A673 (cell line): ENCODE measurements at regions not wholly inside any gene's neighbourhood (a gene's known extent, or its start where the extent isn't known, plus 50 kb on each side); places are given as distances from the start of the nearest gene placed in this dataset.
A peak's percentile ranks its signal among the peaks of the same experiment; 100 is the strongest.

ENCODE experiments used
- BruUV-seq: library from RNA; stranded (reverse); fragments of 400-500 nt; replicated peaks from 2 replicates; lab custom pipeline; 2021; lab: Mats Ljungman, UMichigan
- CTCF ChIA-PET: fragments of 300-600 bp; sonication (Branson Sonifier 250); formaldehyde crosslinking; loops from one replicate; lab custom pipeline; 2022; ENCODE audit warnings: antibody characterized with exemption; lab: Charles Lee
- POLR2A ChIA-PET: fragments of 300-600 bp; sonication (Branson Sonifier 250); formaldehyde crosslinking; loops from one replicate; lab custom pipeline; 2022; ENCODE audit warnings: antibody characterized with exemption; ENCODE audit not compliant: low non-redundant PET; lab: Charles Lee
- DNase-seq: peaks from one replicate; pipeline ENCODE4 v3.0.0-alpha.2; 2015; ENCODE audit warnings: low spot score
- H3K27ac ChIP-seq: fragments of 200-600 bp; sonication (generic); 2 replicates; pipeline ENCODE4 v1.5.1; 2016; ENCODE audit warnings: mixed run types, low read depth, mild to moderate bottlenecking, mixed read lengths, antibody characterized with exemption, low read length; ENCODE audit not compliant: poor library complexity, severe bottlenecking
- H3K27me3 ChIP-seq: fragments of 200-600 bp; sonication (generic); replicated peaks from 2 replicates; pipeline ENCODE4 v1.6.1; 2017; ENCODE audit warnings: mixed run types, low read depth, mild to moderate bottlenecking, mixed read lengths, antibody characterized with exemption, low read length; ENCODE audit not compliant: insufficient read depth, poor library complexity
- H3K36me3 ChIP-seq: fragments of 200-600 bp; sonication (generic); 2 replicates; pipeline ENCODE4 v1.6.1; 2016; ENCODE audit warnings: mixed run types, mild to moderate bottlenecking, mixed read lengths, antibody characterized with exemption, low read length; ENCODE audit not compliant: insufficient read depth, poor library complexity, severe bottlenecking
- H3K4me1 ChIP-seq: fragments of 200-600 bp; sonication (generic); 2 replicates; pipeline ENCODE4 v1.6.1; 2017; ENCODE audit warnings: mixed run types, mild to moderate bottlenecking, mixed read lengths, antibody characterized with exemption, low read length; ENCODE audit not compliant: insufficient read depth, poor library complexity, severe bottlenecking
- H3K4me3 ChIP-seq: fragments of 200-600 bp; sonication (generic); 2 replicates; pipeline ENCODE4 v1.5.1; 2016; ENCODE audit warnings: low read depth, mixed run types, mild to moderate bottlenecking, mixed read lengths, low read length; ENCODE audit not compliant: poor library complexity, severe bottlenecking
- H3K9me3 ChIP-seq: fragments of 200-600 bp; sonication (generic); 2 replicates; pipeline ENCODE4 v1.6.1; 2016; ENCODE audit warnings: mixed run types, low read depth, mild to moderate bottlenecking, mixed read lengths, antibody characterized with exemption, low read length; ENCODE audit not compliant: poor library complexity, severe bottlenecking
- EZH2 ChIP-seq: fragments of 200-600 bp; sonication (generic); IDR thresholded peaks from 2 replicates; pipeline ENCODE4 v1.6.1; 2017; ENCODE audit warnings: borderline replicate concordance, low read depth, mild to moderate bottlenecking, mixed read lengths, antibody characterized with exemption, low read length; ENCODE audit not compliant: poor library complexity, severe bottlenecking
- intact Hi-C: fragments of 100-400 bp; cut with micrococcal nuclease; formaldehyde crosslinking; loops from one replicate; pipeline ENCODE4 v1.10.0; 2022; ENCODE audit not compliant: unreplicated experiment
- TF ChIP-seq, protein P1 (sequence below): fragments of 300-800, 200-600 bp; sonication (generic); conservative IDR thresholded peaks from 2 replicates; pipeline ENCODE4 v1.5.1; 2017; ENCODE audit warnings: low read depth, mild to moderate bottlenecking, antibody characterized with exemption, low read length, moderate library complexity, mixed read lengths

DNA sequence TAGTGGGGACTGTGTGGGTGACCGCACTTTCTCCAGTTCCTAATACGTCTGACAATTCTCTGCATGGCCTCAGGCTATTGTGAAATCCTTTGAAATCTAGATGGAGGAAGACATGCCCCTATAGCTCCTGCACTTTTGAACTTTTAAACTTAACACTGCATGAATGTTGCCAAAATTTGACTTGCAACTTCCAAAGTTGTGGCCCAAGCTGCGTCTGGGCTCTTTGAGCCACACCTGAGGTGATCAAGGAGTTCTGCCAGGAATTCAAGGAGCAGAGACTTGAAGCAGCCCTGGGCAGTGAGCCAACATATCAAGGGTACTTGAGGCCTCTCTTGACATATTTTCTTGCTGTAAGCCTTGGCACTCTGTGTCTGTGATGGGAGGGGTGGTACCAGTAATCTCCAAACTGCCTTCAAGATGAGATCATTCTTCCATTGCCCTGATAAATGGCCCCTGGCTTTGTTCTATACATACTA lies 1336.1 kb upstream of the CDH9 start:
- Histone ChIP-seq H3K36me3 (no peaks in the 10 kb centered on the region), H3K4me1 (no peaks in the 10 kb centered on the region), H3K27me3 (no peaks in the 10 kb centered on the region), H3K9me3 (no peaks in the 10 kb centered on the region), H3K4me3 (no peak overlapping the region), H3K27ac (no peak overlapping the region)
- no TSS peak for BruUV-seq
- ChIA-PET CTCF (no interaction called here), POLR2A (no interaction called here)
- intact Hi-C loops, result no loop called here
- TF ChIP-seq, protein P1, sequence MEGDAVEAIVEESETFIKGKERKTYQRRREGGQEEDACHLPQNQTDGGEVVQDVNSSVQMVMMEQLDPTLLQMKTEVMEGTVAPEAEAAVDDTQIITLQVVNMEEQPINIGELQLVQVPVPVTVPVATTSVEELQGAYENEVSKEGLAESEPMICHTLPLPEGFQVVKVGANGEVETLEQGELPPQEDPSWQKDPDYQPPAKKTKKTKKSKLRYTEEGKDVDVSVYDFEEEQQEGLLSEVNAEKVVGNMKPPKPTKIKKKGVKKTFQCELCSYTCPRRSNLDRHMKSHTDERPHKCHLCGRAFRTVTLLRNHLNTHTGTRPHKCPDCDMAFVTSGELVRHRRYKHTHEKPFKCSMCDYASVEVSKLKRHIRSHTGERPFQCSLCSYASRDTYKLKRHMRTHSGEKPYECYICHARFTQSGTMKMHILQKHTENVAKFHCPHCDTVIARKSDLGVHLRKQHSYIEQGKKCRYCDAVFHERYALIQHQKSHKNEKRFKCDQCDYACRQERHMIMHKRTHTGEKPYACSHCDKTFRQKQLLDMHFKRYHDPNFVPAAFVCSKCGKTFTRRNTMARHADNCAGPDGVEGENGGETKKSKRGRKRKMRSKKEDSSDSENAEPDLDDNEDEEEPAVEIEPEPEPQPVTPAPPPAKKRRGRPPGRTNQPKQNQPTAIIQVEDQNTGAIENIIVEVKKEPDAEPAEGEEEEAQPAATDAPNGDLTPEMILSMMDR, result no peak
- no peak for TF ChIP-seq EZH2
- DNase-seq, result peak; percentile 3

DNA sequence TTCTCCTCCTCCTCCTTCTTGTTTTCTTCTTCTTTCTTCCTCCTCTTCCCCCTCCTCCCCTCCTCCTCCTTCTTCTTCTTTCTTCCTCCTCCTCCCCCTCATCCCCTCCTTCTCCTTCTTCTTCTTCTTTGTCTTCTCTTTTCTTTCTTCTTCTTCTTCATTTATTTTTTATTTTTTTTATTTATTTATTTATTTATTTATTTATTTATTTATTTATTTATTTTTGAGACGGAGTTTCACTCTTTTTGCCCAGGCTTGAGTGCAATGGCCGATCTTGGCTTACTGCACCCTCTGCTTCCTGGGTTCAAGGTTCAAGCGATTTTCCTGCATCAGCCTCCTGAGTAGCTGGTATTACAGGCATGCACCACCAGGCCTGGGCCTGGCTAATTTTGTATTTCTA lies 1332.5 kb upstream of the CDH9 start:
- POLR2A ChIA-PET, result no interaction called here
- Histone ChIP-seq H3K36me3 (no peaks in the 10 kb centered on the region), H3K4me1 (no peaks in the 10 kb centered on the region), H3K9me3 (no peaks in the 10 kb centered on the region), H3K27me3 (no peaks in the 10 kb centered on the region), H3K27ac (no peak overlapping the region), H3K4me3 (no peak overlapping the region)
- intact Hi-C loops, result no loop called here
- CTCF ChIA-PET, result no interaction called here
- no peak for DNase-seq
- BruUV-seq, result no TSS peak
- TF ChIP-seq, protein P1, result no peak

DNA sequence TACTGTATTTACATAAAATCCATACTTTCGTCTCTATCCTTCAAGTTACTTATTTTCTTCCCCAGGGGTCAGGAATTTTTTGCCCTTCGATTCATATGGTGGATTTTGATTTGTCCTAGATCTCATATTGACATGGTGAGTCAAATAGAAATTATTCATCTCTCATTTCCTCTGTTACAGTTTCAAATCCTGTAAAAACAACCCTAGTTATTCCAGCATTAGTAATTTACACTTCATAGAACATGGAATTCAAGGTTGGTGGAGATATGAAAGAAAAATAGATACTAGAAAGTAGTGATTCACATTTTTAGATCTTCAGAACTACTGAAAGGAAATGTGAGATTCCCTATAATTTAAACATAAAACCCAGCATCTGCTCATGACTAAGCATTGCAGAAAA lies 1331.0 kb upstream of the CDH9 start:
- H3K4me3 ChIP-seq, result no peak overlapping the region
- TF ChIP-seq, protein P1, result no peak
- H3K36me3 ChIP-seq, result no peaks in the 10 kb centered on the region
- H3K4me1 ChIP-seq, result no peaks in the 10 kb centered on the region
- CTCF ChIA-PET, result no interaction called here
- no peak for DNase-seq
- no peaks in the 10 kb centered on the region for H3K27me3 ChIP-seq
- intact Hi-C loops, result no loop called here
- H3K9me3 ChIP-seq, result no peaks in the 10 kb centered on the region
- H3K27ac ChIP-seq, result no peak overlapping the region
- POLR2A ChIA-PET, result no interaction called here
- BruUV-seq, result no TSS peak
